Hippocampal formation (tissue), 2 donors: ENCODE measurements at regions not wholly inside any gene's neighbourhood (a gene's known extent, or its start where the extent isn't known, plus 50 kb on each side); places are given as distances from the start of the nearest gene placed in this dataset.
"Not testable (repeated sequence)": the region's sequence is repeated elsewhere in the genome, so short reads cannot be mapped to it uniquely, and the experiment has no call there.

ENCODE experiments used
- DNase-seq, 2 donors: peaks; one replicate each; lab custom pipeline; 2025; lab: John Stamatoyannopoulos, UW

- DNase-seq: no peak
Measured at GRCh38 chr10:8768341-8768740, 713.9 kb downstream of the GATA3 start.

GRCh38 chr10:8768852-8769251 is 714.4 kb downstream of the GATA3 start:
- DNase-seq: no peak

GRCh38 chr10:8776926-8777622 is 722.6 kb downstream of the GATA3 start:
- DNase-seq: no peak

GRCh38 chr10:8778713-8779112 is 724.2 kb downstream of the GATA3 start:
- DNase-seq: no peak

- no peak for DNase-seq
Measured at GRCh38 chr10:8787649-8788048, 733.2 kb downstream of the GATA3 start.

- no peak for DNase-seq
Measured at GRCh38 chr10:8790390-8790789, 735.9 kb downstream of the GATA3 start.

- no peak for DNase-seq
Measured at GRCh38 chr10:8794860-8795259, 740.4 kb downstream of the GATA3 start.

GRCh38 chr10:8800426-8800825 is 745.9 kb downstream of the GATA3 start:
- no peak for DNase-seq

- no peak for DNase-seq
Measured at GRCh38 chr10:8803992-8804391, 749.5 kb downstream of the GATA3 start.

GRCh38 chr10:8810677-8811076 is 756.2 kb downstream of the GATA3 start:
- DNase-seq: no peak

GRCh38 chr10:8811201-8811600 is 756.7 kb downstream of the GATA3 start:
- no peak for DNase-seq

GRCh38 chr10:8815969-8816368 is 761.5 kb downstream of the GATA3 start:
- DNase-seq: no peak

- DNase-seq: no peak
Measured at GRCh38 chr10:8817299-8817698, 762.8 kb downstream of the GATA3 start.

- no peak for DNase-seq
Measured at GRCh38 chr10:8825611-8826010, 771.1 kb downstream of the GATA3 start.

- no peak for DNase-seq
Measured at GRCh38 chr10:8829592-8829991, 775.1 kb downstream of the GATA3 start.

GRCh38 chr10:8830048-8830447 is 775.6 kb downstream of the GATA3 start:
- DNase-seq: no peak

- no peak for DNase-seq
Measured at GRCh38 chr10:8830876-8831275, 776.4 kb downstream of the GATA3 start.

GRCh38 chr10:8835453-8836167 is 781.1 kb downstream of the GATA3 start:
- no peak for DNase-seq

- no peak for DNase-seq
Measured at GRCh38 chr10:8840356-8840755, 785.9 kb downstream of the GATA3 start.

GRCh38 chr10:8844141-8844540 is 789.7 kb downstream of the GATA3 start:
- no peak for DNase-seq

- DNase-seq: no peak
Measured at GRCh38 chr10:8852546-8852945, 798.1 kb downstream of the GATA3 start.

GRCh38 chr10:8853048-8853447 is 798.6 kb downstream of the GATA3 start:
- no peak for DNase-seq

GRCh38 chr10:8868924-8869323 is 814.4 kb downstream of the GATA3 start:
- not testable (repeated sequence) for DNase-seq

- peak in 1 of 2 donors; percentile 20 for DNase-seq
Measured at GRCh38 chr10:8873310-8873709, 818.8 kb downstream of the GATA3 start.
